ENCODE measurements at regions not wholly inside any gene's neighbourhood (a gene's known extent, or its start where the extent isn't known, plus 50 kb on each side); places are given as distances from the start of the nearest gene placed in this dataset.

- Mint-ChIP-seq H3K9me3 (no peaks in the 10 kb centered on the region), H3K27me3 (no peaks in the 10 kb centered on the region), H3K4me1 (ENCODE audit: unreplicated experiment) (no peaks in the 10 kb centered on the region), H3K36me3 (no peaks in the 10 kb centered on the region), H3K27ac (no peak overlapping the region), H3K4me3 (no peak overlapping the region)
- TF ChIP-seq, protein P1, sequence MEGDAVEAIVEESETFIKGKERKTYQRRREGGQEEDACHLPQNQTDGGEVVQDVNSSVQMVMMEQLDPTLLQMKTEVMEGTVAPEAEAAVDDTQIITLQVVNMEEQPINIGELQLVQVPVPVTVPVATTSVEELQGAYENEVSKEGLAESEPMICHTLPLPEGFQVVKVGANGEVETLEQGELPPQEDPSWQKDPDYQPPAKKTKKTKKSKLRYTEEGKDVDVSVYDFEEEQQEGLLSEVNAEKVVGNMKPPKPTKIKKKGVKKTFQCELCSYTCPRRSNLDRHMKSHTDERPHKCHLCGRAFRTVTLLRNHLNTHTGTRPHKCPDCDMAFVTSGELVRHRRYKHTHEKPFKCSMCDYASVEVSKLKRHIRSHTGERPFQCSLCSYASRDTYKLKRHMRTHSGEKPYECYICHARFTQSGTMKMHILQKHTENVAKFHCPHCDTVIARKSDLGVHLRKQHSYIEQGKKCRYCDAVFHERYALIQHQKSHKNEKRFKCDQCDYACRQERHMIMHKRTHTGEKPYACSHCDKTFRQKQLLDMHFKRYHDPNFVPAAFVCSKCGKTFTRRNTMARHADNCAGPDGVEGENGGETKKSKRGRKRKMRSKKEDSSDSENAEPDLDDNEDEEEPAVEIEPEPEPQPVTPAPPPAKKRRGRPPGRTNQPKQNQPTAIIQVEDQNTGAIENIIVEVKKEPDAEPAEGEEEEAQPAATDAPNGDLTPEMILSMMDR (conservative IDR thresholded peaks at IDR 0.05) = no peak
- no peak for DNase-seq (ENCODE audit: extremely low spot score, unreplicated experiment)
Measured at GRCh38 chr2:81181845-81182244, 877.3 kb upstream of the LRRTM1 start.

GRCh38 chr2:81171447-81171846 lies 866.9 kb upstream of the LRRTM1 start:
- Mint-ChIP-seq H3K27ac (no peak overlapping the region), H3K4me3 (no peak overlapping the region), H3K36me3 (no peaks in the 10 kb centered on the region), H3K4me1 (ENCODE audit: unreplicated experiment) (no peaks in the 10 kb centered on the region), H3K9me3 (no peaks in the 10 kb centered on the region), H3K27me3 (no peaks in the 10 kb centered on the region)
- DNase-seq (ENCODE audit: extremely low spot score, unreplicated experiment) = no peak
- TF ChIP-seq, protein P1 (conservative IDR thresholded peaks at IDR 0.05) = no peak

GRCh38 chr2:81163583-81163982 lies 859.0 kb upstream of the LRRTM1 start:
- Mint-ChIP-seq H3K4me3 (no peak overlapping the region), H3K9me3 (no peaks in the 10 kb centered on the region), H3K4me1 (ENCODE audit: unreplicated experiment) (no peaks in the 10 kb centered on the region), H3K27ac (no peak overlapping the region), H3K36me3 (no peaks in the 10 kb centered on the region), H3K27me3 (no peaks in the 10 kb centered on the region)
- DNase-seq (ENCODE audit: extremely low spot score, unreplicated experiment) = no peak
- TF ChIP-seq, protein P1 (conservative IDR thresholded peaks at IDR 0.05) = no peak

GRCh38 chr2:81158505-81158904 lies 854.0 kb upstream of the LRRTM1 start:
- TF ChIP-seq, protein P1 (conservative IDR thresholded peaks at IDR 0.05) = no peak
- H3K9me3 Mint-ChIP-seq = no peaks in the 10 kb centered on the region
- no peak overlapping the region for H3K27ac Mint-ChIP-seq
- no peaks in the 10 kb centered on the region for H3K4me1 Mint-ChIP-seq (ENCODE audit: unreplicated experiment)
- DNase-seq (ENCODE audit: extremely low spot score, unreplicated experiment) = no peak
- H3K4me3 Mint-ChIP-seq = no peak overlapping the region
- no peaks in the 10 kb centered on the region for H3K36me3 Mint-ChIP-seq
- H3K27me3 Mint-ChIP-seq = no peaks in the 10 kb centered on the region

DNA sequence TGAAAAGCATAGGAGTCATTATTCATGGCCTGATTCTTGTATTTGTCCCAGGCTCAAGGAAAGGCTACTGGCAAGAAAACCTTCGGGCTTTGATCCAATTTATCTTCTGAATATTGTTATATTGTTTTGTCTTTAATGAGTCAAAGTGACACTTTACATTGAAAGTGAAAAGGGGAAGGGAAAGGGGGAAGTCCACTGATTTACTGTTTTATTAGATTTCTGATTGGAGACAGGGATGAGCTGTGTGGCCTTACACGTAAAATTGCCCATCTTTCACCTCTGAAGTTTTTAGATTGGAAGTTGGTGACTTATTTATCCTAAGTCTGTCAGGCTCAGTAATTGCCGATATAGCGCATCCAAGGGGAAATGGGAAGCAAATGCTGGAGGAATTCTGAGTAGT lies 843.8 kb upstream of the LRRTM1 start:
- Mint-ChIP-seq H3K36me3 (no peaks in the 10 kb centered on the region), H3K4me1 (ENCODE audit: unreplicated experiment) (no peaks in the 10 kb centered on the region), H3K4me3 (no peak overlapping the region), H3K27me3 (no peaks in the 10 kb centered on the region), H3K27ac (no peak overlapping the region), H3K9me3 (no peaks in the 10 kb centered on the region)
- DNase-seq (ENCODE audit: extremely low spot score, unreplicated experiment) = no peak
- TF ChIP-seq, protein P1 (conservative IDR thresholded peaks at IDR 0.05) = no peak

- TF ChIP-seq, protein P1 (conservative IDR thresholded peaks at IDR 0.05) = no peak
- Mint-ChIP-seq H3K4me3 (no peak overlapping the region), H3K27ac (no peak overlapping the region), H3K27me3 (no peaks in the 10 kb centered on the region), H3K4me1 (ENCODE audit: unreplicated experiment) (no peaks in the 10 kb centered on the region), H3K9me3 (no peaks in the 10 kb centered on the region), H3K36me3 (no peaks in the 10 kb centered on the region)
- no peak for DNase-seq (ENCODE audit: extremely low spot score, unreplicated experiment)
Measured at GRCh38 chr2:81136296-81136695, 831.7 kb upstream of the LRRTM1 start.
